HT-29 (cell line): ENCODE measurements at regions not wholly inside any gene's neighbourhood (a gene's known extent, or its start where the extent isn't known, plus 50 kb on each side); places are given as distances from the start of the nearest gene placed in this dataset.
"Not testable (repeated sequence)": the region's sequence is repeated elsewhere in the genome, so short reads cannot be mapped to it uniquely, and the experiment has no call there.

Source experiments
- DNase-seq: peaks from one replicate; pipeline ENCODE4 v3.0.0-alpha.2; 2015; ENCODE audit warnings: low spot score

- DNase-seq, result no peak
These were observed 114.5 kb downstream of the KCNRG start for GRCh38 chr13:50129706-50130122.

- peak; percentile 54 for DNase-seq
These were observed 115.1 kb downstream of the KCNRG start for GRCh38 chr13:50130123-50130946.

GRCh38 chr13:50131920-50132903 is 117.0 kb downstream of the KCNRG start:
- DNase-seq, result no peak

GRCh38 chr13:50132904-50133357 is 117.7 kb downstream of the KCNRG start:
- DNase-seq, result no peak

- DNase-seq, result no peak
These were observed 118.2 kb downstream of the KCNRG start for GRCh38 chr13:50133358-50133953.

GRCh38 chr13:50136226-50136625 is 121.0 kb downstream of the KCNRG start:
- no peak for DNase-seq

- no peak for DNase-seq
These were observed 121.4 kb downstream of the KCNRG start for GRCh38 chr13:50136678-50137077.

GRCh38 chr13:50139435-50139934 is 124.2 kb downstream of the KCNRG start:
- DNase-seq, result not testable (repeated sequence)

GRCh38 chr13:50140153-50140552 is 124.9 kb downstream of the KCNRG start:
- DNase-seq, result no peak

GRCh38 chr13:50140581-50141374 is 125.5 kb downstream of the KCNRG start:
- DNase-seq, result no peak

- no peak for DNase-seq
These were observed 126.2 kb downstream of the KCNRG start for GRCh38 chr13:50141375-50141975.

GRCh38 chr13:50144246-50145160 is 129.3 kb downstream of the KCNRG start:
- no peak for DNase-seq

GRCh38 chr13:50149214-50149613 is 134.0 kb downstream of the KCNRG start:
- DNase-seq, result no peak

- no peak for DNase-seq
These were observed 134.7 kb downstream of the KCNRG start for GRCh38 chr13:50149932-50150331.

- no peak for DNase-seq
These were observed 137.0 kb downstream of the KCNRG start for GRCh38 chr13:50152224-50152623.

GRCh38 chr13:50152655-50153309 is 137.5 kb downstream of the KCNRG start:
- no peak for DNase-seq

GRCh38 chr13:50153401-50153800 is 138.2 kb downstream of the KCNRG start:
- no peak for DNase-seq

- DNase-seq, result no peak
These were observed 138.6 kb downstream of the KCNRG start for GRCh38 chr13:50153876-50154275.

GRCh38 chr13:50154697-50155096 is 139.5 kb downstream of the KCNRG start:
- DNase-seq, result no peak
